ENCODE measurements at regions not wholly inside any gene's neighbourhood (a gene's known extent, or its start where the extent isn't known, plus 50 kb on each side); places are given as distances from the start of the nearest gene placed in this dataset.
A peak's percentile ranks its signal among the peaks of the same experiment; 100 is the strongest.
"Not testable (repeated sequence)": the region's sequence is repeated elsewhere in the genome, so short reads cannot be mapped to it uniquely, and the experiment has no call there.

DNA sequence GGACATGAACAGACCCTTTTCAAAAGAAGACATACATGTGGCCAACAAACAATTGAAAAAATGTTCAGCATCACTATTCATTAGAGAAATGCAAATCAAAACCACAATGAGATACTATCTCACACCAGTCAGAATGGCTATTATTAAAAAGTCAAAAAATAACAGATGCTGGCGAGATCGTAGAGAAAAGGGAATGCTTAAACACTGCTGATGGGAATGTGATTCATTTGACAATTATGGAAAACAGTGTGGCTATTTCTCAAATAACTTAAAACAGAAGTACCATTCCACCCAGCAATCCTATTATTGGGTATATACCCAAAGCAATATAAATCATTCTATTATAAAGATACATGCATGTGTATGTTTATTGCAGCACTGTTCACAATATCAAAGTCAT lies 281.8 kb upstream of the CDH5 start:
- not testable (repeated sequence) for DNase-seq

DNA sequence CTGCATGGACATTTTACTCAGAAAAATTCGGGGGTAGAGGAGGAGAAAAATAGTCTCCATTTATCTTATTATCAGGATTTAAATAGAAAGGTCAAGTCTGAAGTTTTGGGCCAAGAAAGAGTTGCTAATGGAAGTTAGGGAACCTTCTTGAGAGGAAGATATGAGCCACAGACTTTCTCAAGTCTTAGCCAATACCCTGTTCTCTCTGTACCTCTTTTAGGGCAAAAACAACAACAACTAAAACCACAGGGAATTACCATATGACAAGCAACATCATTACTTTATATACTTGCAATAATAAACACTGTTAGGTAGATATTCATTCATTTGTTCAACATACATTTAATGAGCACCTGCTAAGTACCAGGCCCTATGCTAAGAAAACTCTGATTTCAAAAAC lies 282.2 kb upstream of the CDH5 start:
- DNase-seq = no peak

DNA sequence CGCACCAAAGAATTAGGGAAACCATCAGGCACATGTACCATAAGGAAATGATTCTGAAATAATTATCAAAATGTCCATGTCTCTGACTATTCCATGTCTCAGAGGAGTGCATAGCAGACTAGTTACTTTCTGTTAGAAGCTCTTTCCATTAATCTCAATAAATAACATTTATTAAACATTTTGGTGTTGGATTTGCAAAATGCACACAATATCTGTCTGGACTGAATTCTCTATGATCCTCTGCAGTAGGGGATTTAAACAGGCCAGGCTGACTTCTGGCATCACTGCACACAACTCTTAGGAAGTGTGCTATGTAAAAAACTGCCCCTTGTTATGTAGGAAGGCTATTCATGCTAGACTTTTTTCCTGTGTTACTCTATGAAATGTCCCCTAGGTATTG lies 283.3 kb upstream of the CDH5 start:
- DNase-seq = no peak

DNA sequence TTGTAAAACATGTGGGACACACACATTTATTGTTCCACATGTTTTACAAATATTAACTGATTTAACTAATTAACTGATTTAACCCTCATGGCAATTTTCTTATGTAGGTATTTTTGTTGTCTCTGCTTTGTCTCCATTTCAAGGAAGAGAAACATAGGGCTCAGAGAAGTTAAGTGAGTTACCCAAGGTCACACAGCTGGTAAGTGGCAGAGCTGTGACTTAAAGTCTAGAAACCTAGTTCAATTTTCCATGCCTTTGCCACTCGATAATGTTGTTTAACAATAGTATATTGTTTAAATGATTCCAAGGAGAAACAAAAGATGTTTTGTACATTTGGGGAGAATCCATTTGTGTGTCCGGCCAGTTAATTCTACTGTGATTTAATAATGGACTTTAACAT lies 284.1 kb upstream of the CDH5 start:
- DNase-seq = no peak

DNA sequence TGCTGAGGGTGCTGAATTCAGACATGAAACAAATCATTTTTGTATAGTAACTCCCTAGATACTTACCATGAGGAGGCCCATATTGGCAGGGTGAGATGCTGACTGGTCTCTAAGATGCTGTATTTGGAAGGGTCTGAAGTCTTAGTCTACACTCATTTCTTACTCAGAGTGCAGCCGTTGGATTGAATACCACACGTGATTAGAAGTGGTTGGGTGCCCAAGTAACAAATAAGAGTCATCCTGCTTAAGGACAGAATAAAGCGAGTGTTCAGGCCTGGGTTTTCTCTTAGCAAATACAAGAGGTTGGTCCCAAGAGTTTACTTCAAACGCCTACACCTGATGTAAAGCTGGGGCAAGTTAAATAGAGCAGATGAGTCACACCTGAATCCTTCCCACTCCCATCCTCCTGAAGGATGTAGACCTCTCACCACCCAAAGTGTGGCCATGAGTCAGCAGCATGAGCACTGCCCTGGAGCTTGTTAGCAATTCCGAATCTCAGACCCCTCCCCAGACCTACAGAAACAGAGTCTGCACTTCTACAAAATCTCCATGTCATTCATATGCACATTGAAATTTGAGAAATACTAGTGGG lies 284.6 kb upstream of the CDH5 start:
- no peak for DNase-seq

DNA sequence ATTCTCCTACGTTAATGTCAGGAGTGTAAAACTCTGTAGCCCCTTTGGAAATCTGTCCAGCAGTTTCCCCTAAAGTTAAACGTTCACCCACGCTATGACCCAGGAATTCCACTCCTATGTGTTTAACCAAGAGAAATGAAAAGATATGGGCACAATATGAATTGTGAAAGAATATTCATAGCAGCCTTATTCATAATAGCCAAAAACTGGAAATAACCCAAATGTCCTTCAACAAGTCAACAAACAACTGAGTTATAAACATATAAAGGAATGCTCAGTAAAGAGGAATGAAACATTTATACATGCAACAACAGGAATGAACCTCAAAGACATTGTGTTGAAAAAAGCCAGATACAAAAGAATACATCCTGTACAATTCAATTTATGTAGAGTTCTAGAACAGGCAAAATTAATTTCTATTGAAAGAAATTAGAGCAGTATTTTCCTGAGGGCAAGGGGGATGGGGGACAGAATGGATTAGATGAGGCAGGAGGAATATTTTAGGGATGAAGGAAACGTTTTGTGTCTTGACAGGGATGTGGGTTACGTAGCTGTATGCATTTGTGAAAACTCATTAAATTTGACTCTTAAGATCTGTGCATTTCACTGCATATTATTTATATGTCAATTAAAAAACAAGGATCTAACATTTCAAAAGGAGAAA lies 286.7 kb upstream of the CDH5 start:
- DNase-seq = no peak

DNA sequence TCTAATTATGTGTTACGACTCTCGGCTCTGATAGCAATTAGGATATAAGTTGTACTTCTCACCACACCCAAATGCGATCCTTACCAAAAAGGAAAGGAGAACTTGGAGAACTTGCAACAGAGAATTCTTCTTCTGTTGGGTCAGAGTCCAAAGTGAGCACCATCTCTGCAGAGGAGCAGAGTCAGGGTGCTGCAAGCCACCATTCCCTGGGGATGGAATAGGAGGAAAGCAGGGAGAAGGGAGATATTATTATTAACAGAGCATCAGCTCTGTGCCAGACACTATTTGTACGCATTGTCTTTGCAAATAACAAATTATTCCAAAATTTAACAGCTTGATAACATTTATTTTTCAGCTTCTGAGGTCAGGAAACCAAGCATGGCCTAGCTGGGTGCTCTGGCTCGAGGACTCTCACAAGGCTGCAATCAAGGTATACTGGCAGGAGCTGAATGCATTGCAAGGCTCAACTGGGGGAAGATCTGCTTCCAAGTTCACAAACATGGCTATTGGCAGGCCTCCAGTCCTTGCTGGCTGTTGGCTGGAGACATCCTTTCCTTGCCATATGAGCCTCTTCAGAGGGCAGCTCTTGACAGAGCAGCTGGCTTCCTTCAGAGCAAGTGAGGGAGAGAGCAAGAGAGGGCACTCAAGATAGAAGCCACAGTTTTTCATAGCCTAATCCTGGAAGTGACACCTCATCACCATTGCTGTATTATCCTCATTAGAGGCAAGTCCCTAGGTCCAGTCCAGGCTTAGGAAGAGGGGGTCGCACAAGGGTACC lies 296.2 kb upstream of the CDH5 start:
- DNase-seq = peak; percentile 81

DNA sequence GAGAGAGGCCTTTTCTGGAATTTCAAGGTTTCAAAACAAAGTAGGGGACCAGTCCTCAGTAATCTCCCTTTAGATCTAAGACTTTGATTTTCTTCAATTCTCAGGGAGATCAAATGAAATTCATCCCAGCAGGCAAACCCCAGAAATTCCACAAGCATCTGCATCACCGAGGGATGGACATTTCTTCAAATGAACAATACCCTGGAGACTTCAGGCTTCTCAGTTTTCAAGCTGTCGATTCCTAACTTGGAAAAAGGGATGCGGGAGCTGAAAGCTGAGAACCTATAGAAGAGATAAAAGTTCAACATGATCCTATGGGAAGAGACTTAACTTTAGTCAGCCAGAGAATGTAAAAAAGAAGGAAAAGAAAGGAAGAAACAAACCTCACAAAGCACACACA lies 296.9 kb upstream of the CDH5 start:
- DNase-seq = no peak

DNA sequence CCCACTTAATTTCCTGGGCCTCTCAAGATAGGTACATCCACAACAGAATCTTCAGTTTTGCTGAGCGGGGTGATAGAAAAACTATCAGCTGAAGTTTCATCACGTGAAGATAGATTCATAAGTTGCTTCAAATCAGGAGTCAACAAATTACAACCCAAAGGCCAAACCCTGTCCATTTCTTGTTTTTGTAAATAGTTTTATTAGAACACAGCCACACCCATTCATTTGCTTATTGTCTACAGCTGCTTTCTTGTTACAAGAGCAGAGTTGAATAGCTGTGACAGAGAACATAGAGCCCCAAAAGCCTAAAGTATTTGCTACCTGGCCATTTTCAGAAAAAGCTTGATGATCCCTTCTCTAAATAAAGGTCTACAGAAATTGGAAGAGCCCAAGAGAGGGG lies 300.1 kb upstream of the CDH5 start:
- no peak for DNase-seq

DNA sequence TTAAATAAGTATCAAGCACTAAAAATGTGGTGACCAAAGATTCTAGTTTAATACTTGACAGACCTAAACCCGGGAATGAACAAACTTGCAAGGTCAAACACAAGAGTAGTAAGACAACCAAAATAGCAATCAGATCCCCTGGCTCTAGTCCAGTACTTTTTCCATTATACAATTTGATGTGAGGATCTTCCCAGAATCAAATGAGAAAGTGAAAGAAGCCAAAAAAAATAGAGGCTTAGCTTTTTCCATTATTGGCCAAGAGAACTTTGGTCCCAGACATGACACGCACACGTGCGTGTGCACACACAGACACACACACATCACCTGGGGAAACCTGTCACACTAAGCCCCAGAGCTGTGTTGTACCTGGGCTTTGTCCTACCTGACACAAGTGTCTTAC lies 300.6 kb upstream of the CDH5 start:
- DNase-seq = no peak

DNA sequence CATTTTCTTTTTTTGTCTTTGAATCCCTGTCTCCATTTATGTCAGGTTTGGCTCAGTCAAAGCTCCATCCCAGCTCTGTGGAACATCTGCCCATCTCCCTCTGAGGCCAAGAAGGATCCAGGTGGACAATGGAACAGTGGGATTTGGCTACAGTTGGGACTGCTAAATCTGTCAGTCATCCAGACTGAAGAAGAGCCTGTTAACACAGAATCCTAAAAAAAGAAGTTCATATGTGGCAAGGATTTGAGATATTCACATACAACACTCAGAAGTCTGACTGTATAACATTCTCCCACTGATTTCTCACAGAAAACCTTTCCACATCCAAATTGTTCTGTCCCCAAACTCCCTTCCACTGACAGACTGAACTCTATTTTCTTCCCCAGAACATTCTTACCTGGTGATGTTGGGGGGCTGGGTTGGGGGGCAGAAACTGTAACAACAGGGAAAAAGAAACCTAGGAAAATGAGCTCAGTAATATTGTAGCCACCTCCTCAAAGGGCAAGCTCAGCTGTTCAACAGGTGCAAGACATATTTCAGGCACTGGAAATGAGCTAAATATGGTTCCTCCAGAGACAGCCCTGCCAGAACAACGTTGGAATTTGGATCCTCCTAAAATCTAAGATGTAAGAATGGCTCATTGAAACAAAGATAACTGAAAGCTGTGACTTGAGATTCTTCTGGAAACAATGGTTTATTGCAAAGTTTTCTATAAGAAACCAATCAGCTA lies 301.5 kb upstream of the CDH5 start:
- DNase-seq = no peak

DNA sequence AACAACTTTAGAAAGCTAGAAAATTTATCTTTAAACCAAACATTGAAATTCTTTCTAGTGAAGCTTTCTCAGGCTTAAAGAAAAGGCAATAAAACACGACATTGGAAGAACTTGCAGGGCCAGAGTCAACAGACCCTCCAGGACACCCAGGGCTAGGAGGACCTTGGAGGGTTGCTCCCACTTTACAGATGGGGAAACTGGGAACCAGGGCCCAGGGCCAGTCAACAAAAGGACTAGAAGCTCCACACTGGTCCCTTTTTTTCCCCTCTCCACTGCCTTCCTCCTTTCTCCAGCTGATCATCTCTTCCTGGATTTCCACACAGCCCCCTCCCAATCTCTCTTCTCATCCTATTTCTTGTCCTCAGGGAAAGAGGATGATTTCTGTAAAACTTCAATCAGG lies 307.7 kb upstream of the CDH5 start:
- no peak for DNase-seq

DNA sequence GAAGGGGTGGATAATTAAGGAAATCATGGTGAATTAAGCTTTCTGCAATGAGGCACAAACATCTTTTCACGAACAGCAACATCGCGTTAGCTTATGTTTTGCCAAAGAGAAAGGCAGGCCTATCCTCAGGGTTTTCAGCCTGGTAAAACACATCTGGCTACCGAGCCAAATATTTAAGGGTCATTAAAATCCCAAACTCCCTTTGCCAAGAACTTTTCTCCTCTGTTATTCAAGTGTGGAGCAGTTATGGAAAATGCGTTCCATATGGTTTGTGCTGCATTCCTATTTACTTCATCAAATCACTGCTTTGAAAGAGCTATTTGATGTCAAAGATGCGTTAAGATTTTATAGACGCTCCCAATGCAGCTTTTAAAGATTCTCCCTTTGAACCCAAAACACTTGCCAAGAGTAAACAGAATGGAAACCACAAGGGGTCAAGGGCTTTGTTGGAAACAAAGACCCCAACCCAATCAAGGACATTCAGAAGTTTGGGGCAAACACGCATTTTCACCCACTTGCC lies 308.3 kb upstream of the CDH5 start:
- peak; percentile 44 for DNase-seq

DNA sequence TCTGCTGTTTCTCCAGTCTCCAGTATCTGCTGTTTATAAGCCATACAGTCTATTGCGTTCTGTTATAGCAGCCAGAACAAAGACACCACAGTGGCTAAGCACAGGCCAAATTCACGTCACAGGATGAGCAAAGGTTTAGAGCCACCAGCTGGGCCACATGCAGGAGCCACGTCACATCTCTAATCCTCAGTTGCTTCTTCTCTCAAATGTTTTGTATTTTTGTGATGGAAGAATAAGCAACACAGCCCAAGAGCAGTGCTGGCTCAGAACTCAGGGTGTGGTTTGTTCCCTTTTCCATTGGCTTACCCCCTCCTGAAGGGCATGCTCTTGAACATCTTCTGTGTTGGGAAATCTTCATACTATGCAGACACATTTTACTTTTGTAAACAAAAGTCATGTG lies 309.4 kb upstream of the CDH5 start:
- DNase-seq = no peak

DNA sequence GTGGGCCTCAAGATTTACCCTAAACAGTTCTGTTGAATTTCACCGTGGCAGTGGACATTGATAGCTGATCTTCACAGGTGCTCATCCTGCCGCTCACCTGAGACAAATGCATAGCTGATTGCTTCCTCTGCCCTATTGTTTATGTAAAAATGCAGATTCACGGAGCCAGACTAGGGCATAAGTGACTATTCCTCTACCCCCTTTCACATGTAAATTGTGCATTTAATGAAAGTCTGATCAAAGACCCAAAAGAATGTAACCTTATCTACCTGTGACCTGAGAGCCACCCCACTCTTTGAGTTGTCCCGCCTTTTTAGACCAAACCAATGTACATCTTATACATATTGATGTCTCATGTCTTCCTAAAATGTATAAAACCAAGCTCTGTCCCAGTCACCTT lies 312.4 kb upstream of the CDH5 start:
- DNase-seq = no peak

DNA sequence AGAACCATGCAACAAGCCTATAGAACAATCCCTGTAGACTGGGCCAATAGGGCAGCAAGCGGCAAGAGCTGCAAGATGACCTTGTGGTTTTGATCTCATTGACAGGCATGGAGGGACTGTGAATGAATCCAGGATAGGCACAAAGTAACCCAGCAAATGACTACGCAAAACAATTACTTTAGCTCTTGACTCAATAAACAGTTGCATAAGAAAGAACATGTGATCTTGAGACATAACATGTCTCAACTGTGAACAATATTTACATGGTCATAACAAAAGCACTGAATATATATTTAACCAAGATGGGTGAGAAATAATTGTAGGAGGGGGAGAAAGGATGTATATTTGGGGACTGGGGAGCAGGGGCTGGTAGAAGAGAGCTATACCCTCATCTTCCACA lies 313.7 kb upstream of the CDH5 start:
- no peak for DNase-seq

DNA sequence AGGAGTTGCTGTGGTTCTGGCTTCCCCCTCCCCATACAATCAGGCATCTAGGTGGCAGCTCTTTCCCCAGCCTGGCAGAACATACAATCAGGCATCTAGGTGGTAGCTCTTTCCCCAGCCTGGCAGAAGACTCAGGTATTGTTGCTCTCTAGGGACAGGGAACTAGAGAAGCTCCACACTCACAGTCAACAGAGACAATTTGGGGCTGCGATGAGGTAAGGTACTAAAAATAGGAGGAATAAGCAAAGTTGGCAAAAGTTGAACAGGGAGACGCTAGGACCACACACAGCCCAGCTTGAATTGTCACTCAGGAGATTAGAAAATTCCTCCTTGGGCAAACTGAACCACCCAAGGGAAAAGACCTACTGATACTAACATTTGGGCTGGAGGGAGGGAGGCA lies 315.5 kb upstream of the CDH5 start:
- no peak for DNase-seq

DNA sequence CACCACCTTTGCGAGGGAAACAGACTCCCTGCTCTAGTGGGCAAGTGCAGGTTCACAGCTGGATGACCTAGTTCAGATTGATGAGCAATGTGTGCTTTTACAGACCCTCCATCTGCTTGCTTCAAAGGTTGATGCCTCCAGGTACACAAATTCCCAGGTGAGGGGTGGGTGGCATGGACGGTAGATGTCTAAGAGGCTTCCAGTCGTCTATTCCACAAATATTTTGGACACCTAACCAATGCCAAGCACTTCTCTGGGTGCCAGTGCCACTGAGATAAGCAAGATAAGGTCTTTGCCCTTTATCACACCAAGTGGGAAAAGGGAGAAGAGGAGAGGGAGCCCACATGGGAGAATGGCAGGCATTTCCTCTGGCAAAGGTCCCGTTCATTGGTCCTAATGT lies 316.6 kb upstream of the CDH5 start:
- DNase-seq = no peak

DNA sequence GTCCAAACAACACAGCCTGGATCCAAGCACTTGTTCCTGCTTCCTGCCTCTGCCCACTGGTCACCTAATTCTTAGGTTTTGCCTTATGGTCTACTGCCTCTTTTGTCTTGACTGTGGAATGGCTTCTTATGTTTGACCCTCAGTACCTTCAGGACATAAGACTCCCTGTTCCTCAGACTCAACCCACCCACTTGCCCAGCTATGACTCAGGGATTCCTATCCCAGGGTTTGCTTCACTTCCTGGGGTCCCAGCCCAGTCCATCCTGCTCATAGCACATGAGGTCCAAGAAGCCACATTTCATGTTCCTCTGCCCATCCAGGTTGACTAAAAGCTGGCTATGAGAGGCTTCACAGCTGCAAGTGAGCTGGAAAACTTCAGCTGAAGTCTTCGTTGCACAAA lies 320.9 kb upstream of the CDH5 start:
- DNase-seq = no peak

DNA sequence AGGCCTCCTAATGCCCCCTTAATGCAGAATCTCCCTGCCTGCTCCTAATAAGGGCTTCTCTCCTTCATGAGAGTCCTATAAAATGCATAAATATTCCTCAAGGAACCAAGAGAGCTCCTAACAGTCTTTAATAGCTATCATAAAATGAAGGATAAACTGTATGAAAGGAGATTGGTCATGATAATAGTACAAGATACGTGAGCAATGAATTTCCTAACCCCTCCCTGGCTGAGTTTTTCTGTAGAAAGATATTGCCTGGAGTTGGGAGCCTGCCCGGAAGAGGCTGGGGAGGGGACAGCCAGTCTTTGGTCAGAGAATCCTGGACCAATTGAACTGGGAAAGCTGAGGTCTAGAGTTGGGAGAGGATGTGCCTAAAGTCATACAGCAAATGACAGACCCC lies 321.9 kb upstream of the CDH5 start:
- DNase-seq = no peak

DNA sequence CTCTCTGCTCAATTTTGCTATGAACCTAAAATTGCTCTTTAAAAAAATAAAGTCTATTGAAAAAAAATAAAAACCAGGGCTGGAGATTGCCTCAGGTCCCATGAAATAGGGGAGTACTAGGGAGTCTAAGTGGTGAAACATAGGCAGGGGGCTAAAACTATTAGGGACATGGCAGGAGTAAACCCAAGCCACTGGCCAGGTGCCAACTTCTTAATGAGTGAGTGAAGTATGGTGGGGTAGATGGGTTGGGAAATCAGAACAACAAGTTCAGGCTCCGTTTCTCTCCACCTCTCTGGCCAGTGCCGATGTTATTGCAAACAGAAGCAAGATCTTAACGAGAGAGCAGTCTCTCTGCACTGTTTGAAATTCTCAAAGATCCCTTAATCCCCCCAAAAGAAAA lies 322.4 kb upstream of the CDH5 start:
- no peak for DNase-seq

DNA sequence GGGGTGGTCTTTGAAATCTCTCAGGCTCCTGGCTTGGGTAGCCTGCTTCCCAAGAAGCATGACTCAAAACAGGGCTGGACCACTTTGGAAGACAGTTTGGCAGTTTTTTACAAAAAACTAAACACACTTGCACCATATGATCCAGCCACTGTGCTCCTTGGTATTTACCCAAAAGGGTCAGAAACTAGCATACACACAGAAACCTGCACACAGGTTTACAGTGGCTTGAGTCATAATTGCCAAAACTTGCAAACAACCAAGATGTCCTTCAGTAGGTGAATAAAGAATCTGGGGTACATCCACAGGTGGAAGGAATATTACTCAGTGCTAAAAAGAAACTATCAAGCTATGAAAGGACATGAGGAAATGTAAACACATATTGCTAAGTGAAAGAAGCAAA lies 323.2 kb upstream of the CDH5 start:
- DNase-seq = no peak

DNA sequence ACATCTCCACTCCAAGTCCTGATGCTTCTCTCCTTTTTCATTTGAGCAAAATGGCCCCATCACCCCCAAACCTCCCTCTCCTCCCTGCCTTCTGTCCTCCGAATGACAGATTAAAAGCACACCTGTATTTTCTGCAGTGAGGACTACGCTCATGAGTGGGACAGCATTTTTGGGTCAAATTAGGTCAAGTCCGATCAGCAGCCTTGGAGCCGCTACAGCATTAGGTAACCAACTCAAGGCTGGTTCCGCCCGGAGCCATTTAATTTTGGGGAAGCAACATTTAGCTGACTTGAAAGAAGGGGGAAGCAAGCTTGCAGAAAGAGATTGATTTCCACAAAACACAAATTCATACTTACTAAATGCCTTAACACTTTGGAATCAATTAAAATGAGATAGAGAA lies 324.1 kb upstream of the CDH5 start:
- no peak for DNase-seq

DNA sequence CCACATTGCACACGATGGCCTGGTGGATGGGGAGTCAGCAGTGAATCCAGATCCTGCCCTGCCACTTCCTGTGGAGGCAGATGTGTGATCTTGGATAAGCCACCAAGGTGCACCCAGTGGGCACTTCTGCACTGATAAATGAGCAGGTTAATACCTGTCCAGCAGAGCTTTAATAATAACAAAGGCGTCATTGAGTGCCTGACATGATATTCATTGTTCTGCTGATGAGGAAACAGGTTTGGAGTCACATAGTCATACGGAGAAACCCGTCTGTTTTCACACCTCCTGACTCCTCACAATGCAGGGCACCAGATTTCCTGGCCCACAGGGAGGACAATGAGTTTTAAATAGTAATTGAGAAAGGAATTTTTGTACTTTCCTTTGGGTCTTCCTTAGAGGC lies 324.6 kb upstream of the CDH5 start:
- DNase-seq = no peak
